KMS-11 (cell line): ENCODE measurements at regions not wholly inside any gene's neighbourhood (a gene's known extent, or its start where the extent isn't known, plus 50 kb on each side); places are given as distances from the start of the nearest gene placed in this dataset.

Source experiments
- H2AFZ ChIP-seq: fragments of 200-600 bp; sonication (generic); 2 replicates; pipeline ENCODE4 v1.6.1; 2016; ENCODE audit warnings: antibody characterized with exemption, mixed run types, low read depth
- H3K27ac ChIP-seq: fragments of 200-600 bp; sonication (generic); 2 replicates; pipeline ENCODE4 v1.6.1; 2016; ENCODE audit warnings: mild to moderate bottlenecking, mixed run types
- H3K27me3 ChIP-seq: fragments of 200-600 bp; sonication (generic); 2 replicates; pipeline ENCODE4 v1.6.1; 2017; ENCODE audit warnings: mild to moderate bottlenecking, low read depth, mixed run types, moderate library complexity; ENCODE audit not compliant: insufficient read depth
- H3K36me3 ChIP-seq: fragments of 200-600 bp; sonication (generic); 2 replicates; pipeline ENCODE4 v1.6.1; 2017; ENCODE audit warnings: mild to moderate bottlenecking, mixed run types; ENCODE audit not compliant: insufficient read depth
- H3K4me1 ChIP-seq: fragments of 200-600 bp; sonication (generic); 2 replicates; pipeline ENCODE4 v1.6.1; 2016; ENCODE audit warnings: mild to moderate bottlenecking, low read depth, mixed run types; ENCODE audit not compliant: poor library complexity, severe bottlenecking
- H3K4me2 ChIP-seq: fragments of 200-600 bp; sonication (generic); 2 replicates; pipeline ENCODE4 v1.7.0; 2016; ENCODE audit warnings: mild to moderate bottlenecking, mixed run types
- H3K4me3 ChIP-seq: fragments of 200-600 bp; sonication (generic); IDR thresholded peaks from 2 replicates; pipeline ENCODE4 v1.6.1; 2017; ENCODE audit warnings: low read depth, low read length, mixed read lengths; ENCODE audit not compliant: insufficient read depth
- H3K79me2 ChIP-seq: fragments of 200-600 bp; sonication (generic); 2 replicates; pipeline ENCODE4 v1.6.1; 2016; ENCODE audit warnings: low read depth, mixed run types; ENCODE audit not compliant: insufficient read depth
- H3K9ac ChIP-seq: fragments of 200-600 bp; sonication (generic); 2 replicates; pipeline ENCODE4 v1.6.1; 2016; ENCODE audit warnings: mild to moderate bottlenecking, mixed run types
- H4K20me1 ChIP-seq: fragments of 200-600 bp; sonication (generic); 2 replicates; pipeline ENCODE4 v1.6.1; 2016; ENCODE audit warnings: mild to moderate bottlenecking, mixed run types; ENCODE audit not compliant: insufficient read depth
- CTCF ChIP-seq: fragments of 200-600 bp; sonication (generic); conservative IDR thresholded peaks from 2 replicates; pipeline ENCODE4 v1.6.1; 2017; ENCODE audit warnings: low read depth, mild to moderate bottlenecking, antibody characterized with exemption, low read length, moderate library complexity, mixed read lengths

GRCh38 chr10:64476506-64476905 lies 955.3 kb downstream of the REEP3 start:
- Histone ChIP-seq H3K4me2 (no peak overlapping the region), H3K79me2 (no peaks in the 10 kb centered on the region), H3K27me3 (no peaks in the 10 kb centered on the region), H3K27ac (no peak overlapping the region), H4K20me1 (no peaks in the 10 kb centered on the region), H2AFZ (no peak overlapping the region), H3K4me1 (no peaks in the 10 kb centered on the region), H3K36me3 (no peaks in the 10 kb centered on the region), H3K9ac (no peak overlapping the region), H3K4me3 (no peak overlapping the region)
- no peak for TF ChIP-seq CTCF

- no peaks in the 10 kb centered on the region for H3K36me3 ChIP-seq
- no peak for TF ChIP-seq CTCF
- no peaks in the 10 kb centered on the region for H3K27me3 ChIP-seq
- no peaks in the 10 kb centered on the region for H3K79me2 ChIP-seq
- H3K4me1 ChIP-seq, result no peaks in the 10 kb centered on the region
- no peak overlapping the region for H3K9ac ChIP-seq
- H3K4me2 ChIP-seq, result no peak overlapping the region
- H4K20me1 ChIP-seq, result no peaks in the 10 kb centered on the region
- H2AFZ ChIP-seq, result no peak overlapping the region
- no peak overlapping the region for H3K4me3 ChIP-seq
- no peak overlapping the region for H3K27ac ChIP-seq
Observed at GRCh38 chr10:64477791-64478190, 956.6 kb downstream of the REEP3 start.

- no peak for TF ChIP-seq CTCF
- H3K4me1 ChIP-seq, result no peaks in the 10 kb centered on the region
- no peaks in the 10 kb centered on the region for H3K79me2 ChIP-seq
- no peak overlapping the region for H3K9ac ChIP-seq
- no peaks in the 10 kb centered on the region for H4K20me1 ChIP-seq
- no peaks in the 10 kb centered on the region for H3K36me3 ChIP-seq
- no peak overlapping the region for H3K27ac ChIP-seq
- H3K4me3 ChIP-seq, result no peak overlapping the region
- H2AFZ ChIP-seq, result no peak overlapping the region
- no peaks in the 10 kb centered on the region for H3K27me3 ChIP-seq
- no peak overlapping the region for H3K4me2 ChIP-seq
Observed at GRCh38 chr10:64484811-64485330, 963.7 kb downstream of the REEP3 start.

GRCh38 chr10:64486149-64486548 lies 964.9 kb downstream of the REEP3 start:
- Histone ChIP-seq H3K36me3 (no peaks in the 10 kb centered on the region), H4K20me1 (no peaks in the 10 kb centered on the region), H3K4me2 (no peak overlapping the region), H3K4me3 (no peak overlapping the region), H3K9ac (no peak overlapping the region), H3K79me2 (no peaks in the 10 kb centered on the region), H3K27ac (no peak overlapping the region), H3K27me3 (no peaks in the 10 kb centered on the region), H2AFZ (no peak overlapping the region), H3K4me1 (no peaks in the 10 kb centered on the region)
- TF ChIP-seq CTCF, result no peak

GRCh38 chr10:64486901-64487300 lies 965.7 kb downstream of the REEP3 start:
- no peak for TF ChIP-seq CTCF
- Histone ChIP-seq H3K36me3 (no peaks in the 10 kb centered on the region), H2AFZ (no peak overlapping the region), H3K4me2 (no peak overlapping the region), H3K4me1 (no peaks in the 10 kb centered on the region), H3K27ac (no peak overlapping the region), H3K9ac (no peak overlapping the region), H3K79me2 (no peaks in the 10 kb centered on the region), H4K20me1 (no peaks in the 10 kb centered on the region), H3K4me3 (no peak overlapping the region), H3K27me3 (no peaks in the 10 kb centered on the region)
